Fibroblast of pulmonary artery (primary cell): ENCODE measurements at regions not wholly inside any gene's neighbourhood (a gene's known extent, or its start where the extent isn't known, plus 50 kb on each side); places are given as distances from the start of the nearest gene placed in this dataset.

ENCODE experiments used
- DNase-seq: peaks from one replicate; pipeline ENCODE4 v3.0.0-alpha.2; 2010; ENCODE audit warnings: low read depth
- H3K4me3 ChIP-seq: replicated peaks from 2 replicates; pipeline ENCODE4 v1.5.1; 2011; ENCODE audit warnings: low read depth, mild to moderate bottlenecking, control low read depth, low read length, moderate library complexity
- CTCF ChIP-seq: IDR thresholded peaks from 2 replicates; pipeline ENCODE4 v1.5.1; 2011; ENCODE audit warnings: mild to moderate bottlenecking, control low read depth, low read length, inconsistent platforms; ENCODE audit errors: missing control alignments

GRCh38 chr14:51500776-51501175 lies 150.9 kb upstream of the FRMD6 start:
- no peak for TF ChIP-seq CTCF
- no peak for DNase-seq

GRCh38 chr14:51501746-51502145 lies 150.0 kb upstream of the FRMD6 start:
- DNase-seq: no peak
- no peak for TF ChIP-seq CTCF

More at GRCh38 chr14:51500776-51501175, 150.9 kb upstream of the FRMD6 start:
- no peak overlapping the region for H3K4me3 ChIP-seq

DNA sequence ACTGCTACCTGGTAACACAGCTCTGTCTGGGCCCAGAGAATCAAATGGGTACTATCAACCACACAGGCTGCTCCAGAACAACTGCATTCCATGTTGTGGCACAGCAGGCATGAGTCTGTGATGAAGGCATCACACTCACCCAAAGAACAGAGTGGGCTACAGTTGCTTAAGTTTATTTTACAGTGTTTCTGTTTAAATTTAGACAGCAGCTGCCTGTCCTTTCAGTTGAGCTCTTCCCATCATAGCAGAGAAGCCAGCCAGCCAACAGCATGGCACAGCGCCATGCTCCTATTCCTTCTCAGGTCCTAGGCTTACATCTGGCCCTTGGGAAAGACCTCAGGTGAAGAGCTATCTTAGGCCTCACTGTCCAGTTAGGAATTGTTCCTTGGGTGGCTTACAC lies 147.0 kb upstream of the FRMD6 start:
- DNase-seq: no peak
- no peak overlapping the region for H3K4me3 ChIP-seq
- TF ChIP-seq CTCF: no peak

More at GRCh38 chr14:51501746-51502145, 150.0 kb upstream of the FRMD6 start:
- H3K4me3 ChIP-seq: no peak overlapping the region

DNA sequence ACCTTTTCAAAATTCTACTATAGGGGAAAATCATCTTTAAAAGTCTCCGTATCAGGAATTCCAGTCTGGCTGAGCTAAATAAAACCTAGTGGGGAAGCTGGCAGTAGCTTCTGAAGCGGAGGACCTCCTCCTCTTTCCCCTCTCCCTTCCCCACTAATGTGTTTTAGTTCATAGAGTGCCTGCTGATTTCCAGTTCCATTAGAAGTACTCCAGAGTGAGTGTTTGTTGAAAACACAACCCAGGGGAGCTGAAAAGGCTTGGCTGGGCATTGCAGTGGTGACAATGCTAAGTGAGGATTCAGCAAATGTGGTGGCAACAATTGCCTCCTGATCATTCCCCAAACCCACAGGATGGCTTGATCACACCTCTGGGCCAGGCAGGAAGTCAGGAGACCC lies 144.2 kb upstream of the FRMD6 start:
- H3K4me3 ChIP-seq: no peak overlapping the region
- DNase-seq: no peak
- no peak for TF ChIP-seq CTCF

DNA sequence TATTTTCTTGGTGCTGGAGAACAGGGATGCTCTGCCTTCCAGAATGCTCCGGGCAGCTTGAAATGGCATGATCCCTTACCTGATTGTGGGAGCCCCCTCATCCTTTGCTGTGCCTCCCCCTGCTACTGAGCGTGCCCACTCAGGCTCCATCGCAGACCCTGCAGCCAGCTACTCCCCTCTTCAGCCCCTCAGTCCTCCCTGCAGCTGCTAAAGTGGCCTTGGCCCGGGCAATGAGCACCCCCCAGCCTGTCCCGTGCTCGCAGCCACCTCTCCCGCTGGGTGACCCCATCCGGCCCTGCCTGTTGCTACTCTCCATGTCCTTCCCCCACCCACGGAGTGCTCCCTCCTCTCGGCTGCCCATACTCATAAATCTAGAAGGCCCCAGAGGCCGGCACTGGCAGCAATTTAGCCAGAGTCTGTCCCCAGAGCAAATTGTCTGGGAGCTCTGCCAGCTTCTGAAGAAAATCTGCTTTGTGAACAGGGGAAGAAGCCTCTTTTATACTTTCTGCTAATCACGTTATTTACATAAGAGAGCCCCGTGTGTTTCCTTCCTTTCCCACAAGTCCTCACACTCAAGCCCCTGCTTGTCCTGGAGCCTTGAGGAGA lies 143.7 kb upstream of the FRMD6 start:
- no peak for TF ChIP-seq CTCF
- H3K4me3 ChIP-seq: no peak overlapping the region
- DNase-seq: peak; percentile 63

DNA sequence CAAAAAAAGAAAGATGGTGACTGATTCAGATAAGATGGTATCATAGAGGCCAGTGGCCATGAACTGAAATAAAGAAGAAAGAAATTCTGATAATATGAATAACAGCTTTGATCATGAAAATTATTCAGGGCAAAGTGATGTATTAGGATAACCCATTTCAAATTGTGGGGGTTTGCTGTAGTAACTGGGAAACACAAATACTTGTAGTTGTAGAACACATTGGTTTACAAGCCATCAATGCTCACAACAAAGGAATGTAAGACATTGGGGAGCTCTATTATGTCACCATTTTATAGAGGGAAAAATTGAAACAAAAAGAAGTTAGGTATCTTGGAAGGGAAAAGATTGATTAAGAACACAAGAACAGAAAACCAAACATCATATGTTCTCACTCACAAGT lies 140.4 kb upstream of the FRMD6 start:
- no peak for DNase-seq
- TF ChIP-seq CTCF: no peak
- H3K4me3 ChIP-seq: no peak overlapping the region

GRCh38 chr14:51512316-51512715 lies 139.4 kb upstream of the FRMD6 start:
- no peak overlapping the region for H3K4me3 ChIP-seq
- no peak for DNase-seq
- no peak for TF ChIP-seq CTCF
